HCT116 (cell line): ENCODE measurements at regions not wholly inside any gene's neighbourhood (a gene's known extent, or its start where the extent isn't known, plus 50 kb on each side); places are given as distances from the start of the nearest gene placed in this dataset.

Experiments used
- ATAC-seq: fragments of 200-7000 bp; cut with Tn5 transposase; 2 replicates; pipeline ENCODE4 v1.9.1; 2020; ENCODE audit warnings: mild to moderate bottlenecking, moderate library complexity
- BruUV-seq: library from RNA; stranded (reverse); fragments of 400-500 nt; replicated peaks from 2 replicates; lab custom pipeline; 2021; lab: Mats Ljungman, UMichigan
- CTCF ChIA-PET: fragments of 300-600 bp; sonication (Branson Sonifier 250); formaldehyde crosslinking; loops from one replicate; lab custom pipeline; 2021; ENCODE audit warnings: antibody characterized with exemption; lab: Charles Lee
- POLR2A ChIA-PET: fragments of 300-600, 350-600 bp; sonication (Branson Sonifier 250); formaldehyde crosslinking; loops from one replicate; lab custom pipeline; 2021; ENCODE audit warnings: antibody characterized with exemption; lab: Charles Lee
- RAD21 ChIA-PET, 2 experiments: fragments of 300-600 bp; sonication (Branson Sonifier 250); formaldehyde crosslinking; loops; one replicate each; lab custom pipeline; 2023; ENCODE audit warnings: low total read pairs in 2 of 2; ENCODE audit not compliant: uncharacterized antibody in 2 of 2, unreplicated experiment in 2 of 2, low non-redundant PET in 1 of 2; lab: Charles Lee
- DNase-seq: peaks from one replicate; pipeline ENCODE4 v3.0.0-alpha.2; 2010; ENCODE audit warnings: low read depth, low spot score
- H2AFZ ChIP-seq: fragments of 200-600 bp; shearing (Covaris generic), sonication (generic); 2 replicates; pipeline ENCODE4 v1.6.1; 2017; ENCODE audit warnings: low read depth, mixed run types, mixed read lengths, antibody characterized with exemption, low read length; ENCODE audit not compliant: poor library complexity, severe bottlenecking
- H3K27ac ChIP-seq: 2 replicates; pipeline ENCODE4 v1.5.1; 2012; ENCODE audit warnings: low read depth, low read length
- H3K27me3 ChIP-seq: fragments of 200-600 bp; sonication (generic); 2 replicates; pipeline ENCODE4 v1.6.1; 2016; ENCODE audit warnings: mixed run types, low read length, mixed read lengths; ENCODE audit not compliant: insufficient read depth
- H3K36me3 ChIP-seq, 2 experiments: fragments of 200-500 bp in 1 of 2; fragments of 200-600 bp in 1 of 2; sonication (Bioruptor generic) in 1 of 2; sonication (generic) in 1 of 2; 2 replicates each; pipeline versions ENCODE4 v1.5.1 to v1.6.1; 2014 to 2016; ENCODE audit warnings: low read length in 2 of 2, inconsistent platforms in 1 of 2, mixed read lengths in 1 of 2, mixed run types in 1 of 2; ENCODE audit not compliant: insufficient read depth in 2 of 2, control insufficient read depth in 1 of 2
- H3K4me1 ChIP-seq, 2 experiments: fragments of 200-600 bp in 1 of 2; sonication (generic) in 1 of 2; 2 replicates each; pipeline versions ENCODE4 v1.5.1 to v1.6.1; 2012 to 2017; ENCODE audit warnings: low read length in 2 of 2, inconsistent platforms in 1 of 2, mild to moderate bottlenecking in 1 of 2, mixed read lengths in 1 of 2, mixed run types in 1 of 2, moderate library complexity in 1 of 2; ENCODE audit not compliant: insufficient read depth in 2 of 2, control insufficient read depth in 1 of 2
- H3K4me2 ChIP-seq: fragments of 200-600 bp; sonication (generic); 2 replicates; pipeline ENCODE4 v1.6.1; 2017; ENCODE audit warnings: mixed run types, low read length, mixed read lengths
- H3K4me3 ChIP-seq, 2 experiments: fragments of 200-600 bp in 1 of 2; sonication (generic) in 1 of 2; replicated peaks in 1 of 2; 2 replicates each; pipeline ENCODE4 v1.5.1; 2011 to 2016; ENCODE audit warnings: low read length in 2 of 2, control low read depth in 1 of 2, low read depth in 1 of 2, mild to moderate bottlenecking in 1 of 2, mixed read lengths in 1 of 2, mixed run types in 1 of 2
- H3K79me2 ChIP-seq: fragments of 200-600 bp; sonication (generic); 2 replicates; pipeline ENCODE4 v1.6.1; 2017; ENCODE audit warnings: mild to moderate bottlenecking, mixed run types, low read length, moderate library complexity, mixed read lengths; ENCODE audit not compliant: insufficient read depth
- H3K9ac ChIP-seq: fragments of 200-600 bp; sonication (generic); 2 replicates; pipeline ENCODE4 v1.6.1; 2016; ENCODE audit warnings: low read length, mixed read lengths
- H3K9me2 ChIP-seq: fragments of 200-600 bp; sonication (generic), shearing (Covaris generic); 2 replicates; pipeline ENCODE4 v1.6.1; 2017; ENCODE audit warnings: mixed run types, mild to moderate bottlenecking, moderate library complexity; ENCODE audit not compliant: insufficient read depth
- H3K9me3 ChIP-seq, 2 experiments: fragments of 200-500 bp in 1 of 2; fragments of 200-600 bp in 1 of 2; sonication (Bioruptor generic) in 1 of 2; sonication (generic) in 1 of 2; 2 replicates each; pipeline ENCODE4 v1.6.1; 2014 to 2017; ENCODE audit warnings: low read length in 2 of 2, mixed read lengths in 2 of 2, inconsistent platforms in 1 of 2, low read depth in 1 of 2, mild to moderate bottlenecking in 1 of 2, mixed run types in 1 of 2, moderate library complexity in 1 of 2; ENCODE audit not compliant: control insufficient read depth in 1 of 2, insufficient read depth in 1 of 2
- H4K20me1 ChIP-seq: fragments of 200-600 bp; sonication (generic), shearing (Covaris generic); 2 replicates; pipeline ENCODE4 v1.6.1; 2017; ENCODE audit warnings: mixed run types, mild to moderate bottlenecking, moderate library complexity; ENCODE audit not compliant: insufficient read depth
- CEBPB ChIP-seq: IDR thresholded peaks from 2 replicates; pipeline ENCODE4 v1.6.1; 2012; ENCODE audit warnings: low read depth
- SP1 ChIP-seq: IDR thresholded peaks from 2 replicates; pipeline ENCODE4 v1.6.1; 2012; ENCODE audit warnings: low read depth
- SRF ChIP-seq: IDR thresholded peaks from 2 replicates; pipeline ENCODE4 v1.6.1; 2012; ENCODE audit warnings: low read depth
- TCF7L2 ChIP-seq: IDR thresholded peaks from 2 replicates; pipeline ENCODE4 v1.7.0; 2011; ENCODE audit warnings: borderline replicate concordance, inconsistent platforms; ENCODE audit not compliant: insufficient read depth, insufficient read length; ENCODE audit errors: extremely low read depth
- ZNF274 ChIP-seq: fragments of 200-500 bp; sonication (Bioruptor generic); IDR thresholded peaks from 2 replicates; pipeline ENCODE4 v1.6.1; 2014; ENCODE audit warnings: mild to moderate bottlenecking, low read depth, low read length, inconsistent platforms
- intact Hi-C: fragments of 100-400 bp; cut with micrococcal nuclease; formaldehyde crosslinking; loops from 2 replicates; pipeline ENCODE4 v1.10.0; 2022
- TF ChIP-seq, protein P1 (sequence below): IDR thresholded peaks from 2 replicates; pipeline ENCODE4 v1.6.1; 2012; ENCODE audit warnings: low read depth
- TF ChIP-seq, protein P2 (sequence below): IDR thresholded peaks from 2 replicates; pipeline ENCODE4 v1.6.1; 2012
- TF ChIP-seq, protein P3 (sequence below): IDR thresholded peaks from 2 replicates; pipeline ENCODE4 v1.6.1; 2011; ENCODE audit warnings: mild to moderate bottlenecking, low read length, moderate library complexity; ENCODE audit not compliant: insufficient replicate concordance; ENCODE audit errors: extremely low read depth

DNA sequence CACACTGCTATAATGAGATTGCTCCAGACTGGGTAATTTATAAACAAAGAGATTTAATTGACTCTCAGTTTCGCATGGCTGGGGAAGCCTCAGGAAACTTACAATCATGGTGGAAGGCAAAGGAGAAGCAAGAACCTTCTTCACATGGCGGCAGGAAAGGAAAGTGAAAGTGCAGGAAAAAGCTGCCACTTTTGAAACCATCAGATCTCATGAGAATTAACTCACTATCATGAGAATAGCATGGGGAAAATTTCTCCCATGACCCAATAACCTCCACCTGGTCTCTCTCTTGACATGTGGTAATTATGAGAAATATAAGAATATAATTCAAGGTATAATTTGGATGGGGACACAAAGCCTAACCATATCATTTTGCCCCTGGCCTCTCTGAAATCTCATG, 884.2 kb downstream of the GLUD2 start:
- no peak overlapping the region for H3K4me2 ChIP-seq
- H3K9me2 ChIP-seq = no peaks in the 10 kb centered on the region
- ChIA-PET RAD21 (no interaction called here), POLR2A (no interaction called here), CTCF (no interaction called here)
- no peaks in the 10 kb centered on the region for H3K9me3 ChIP-seq
- H3K79me2 ChIP-seq = no peaks in the 10 kb centered on the region
- no peak overlapping the region for H2AFZ ChIP-seq
- no peak overlapping the region for H3K9ac ChIP-seq
- H3K4me1 ChIP-seq = no peaks in the 10 kb centered on the region
- no peak overlapping the region for H3K27ac ChIP-seq
- H3K4me3 ChIP-seq = no peak overlapping the region
- no peaks in the 10 kb centered on the region for H3K36me3 ChIP-seq
- H3K27me3 ChIP-seq = no peaks in the 10 kb centered on the region
- intact Hi-C loops = no loop called here
- ATAC-seq (no peak), DNase-seq (no peak)
- no peaks in the 10 kb centered on the region for H4K20me1 ChIP-seq
- BruUV-seq = no TSS peak
- TF ChIP-seq TCF7L2 (no peak), ZNF274 (no peak), SRF (no peak), SP1 (no peak), CEBPB (no peak)
- TF ChIP-seq, protein P1, sequence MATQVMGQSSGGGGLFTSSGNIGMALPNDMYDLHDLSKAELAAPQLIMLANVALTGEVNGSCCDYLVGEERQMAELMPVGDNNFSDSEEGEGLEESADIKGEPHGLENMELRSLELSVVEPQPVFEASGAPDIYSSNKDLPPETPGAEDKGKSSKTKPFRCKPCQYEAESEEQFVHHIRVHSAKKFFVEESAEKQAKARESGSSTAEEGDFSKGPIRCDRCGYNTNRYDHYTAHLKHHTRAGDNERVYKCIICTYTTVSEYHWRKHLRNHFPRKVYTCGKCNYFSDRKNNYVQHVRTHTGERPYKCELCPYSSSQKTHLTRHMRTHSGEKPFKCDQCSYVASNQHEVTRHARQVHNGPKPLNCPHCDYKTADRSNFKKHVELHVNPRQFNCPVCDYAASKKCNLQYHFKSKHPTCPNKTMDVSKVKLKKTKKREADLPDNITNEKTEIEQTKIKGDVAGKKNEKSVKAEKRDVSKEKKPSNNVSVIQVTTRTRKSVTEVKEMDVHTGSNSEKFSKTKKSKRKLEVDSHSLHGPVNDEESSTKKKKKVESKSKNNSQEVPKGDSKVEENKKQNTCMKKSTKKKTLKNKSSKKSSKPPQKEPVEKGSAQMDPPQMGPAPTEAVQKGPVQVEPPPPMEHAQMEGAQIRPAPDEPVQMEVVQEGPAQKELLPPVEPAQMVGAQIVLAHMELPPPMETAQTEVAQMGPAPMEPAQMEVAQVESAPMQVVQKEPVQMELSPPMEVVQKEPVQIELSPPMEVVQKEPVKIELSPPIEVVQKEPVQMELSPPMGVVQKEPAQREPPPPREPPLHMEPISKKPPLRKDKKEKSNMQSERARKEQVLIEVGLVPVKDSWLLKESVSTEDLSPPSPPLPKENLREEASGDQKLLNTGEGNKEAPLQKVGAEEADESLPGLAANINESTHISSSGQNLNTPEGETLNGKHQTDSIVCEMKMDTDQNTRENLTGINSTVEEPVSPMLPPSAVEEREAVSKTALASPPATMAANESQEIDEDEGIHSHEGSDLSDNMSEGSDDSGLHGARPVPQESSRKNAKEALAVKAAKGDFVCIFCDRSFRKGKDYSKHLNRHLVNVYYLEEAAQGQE = no peak
- TF ChIP-seq, protein P2, sequence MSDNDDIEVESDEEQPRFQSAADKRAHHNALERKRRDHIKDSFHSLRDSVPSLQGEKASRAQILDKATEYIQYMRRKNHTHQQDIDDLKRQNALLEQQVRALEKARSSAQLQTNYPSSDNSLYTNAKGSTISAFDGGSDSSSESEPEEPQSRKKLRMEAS = no peak
- TF ChIP-seq, protein P3, sequence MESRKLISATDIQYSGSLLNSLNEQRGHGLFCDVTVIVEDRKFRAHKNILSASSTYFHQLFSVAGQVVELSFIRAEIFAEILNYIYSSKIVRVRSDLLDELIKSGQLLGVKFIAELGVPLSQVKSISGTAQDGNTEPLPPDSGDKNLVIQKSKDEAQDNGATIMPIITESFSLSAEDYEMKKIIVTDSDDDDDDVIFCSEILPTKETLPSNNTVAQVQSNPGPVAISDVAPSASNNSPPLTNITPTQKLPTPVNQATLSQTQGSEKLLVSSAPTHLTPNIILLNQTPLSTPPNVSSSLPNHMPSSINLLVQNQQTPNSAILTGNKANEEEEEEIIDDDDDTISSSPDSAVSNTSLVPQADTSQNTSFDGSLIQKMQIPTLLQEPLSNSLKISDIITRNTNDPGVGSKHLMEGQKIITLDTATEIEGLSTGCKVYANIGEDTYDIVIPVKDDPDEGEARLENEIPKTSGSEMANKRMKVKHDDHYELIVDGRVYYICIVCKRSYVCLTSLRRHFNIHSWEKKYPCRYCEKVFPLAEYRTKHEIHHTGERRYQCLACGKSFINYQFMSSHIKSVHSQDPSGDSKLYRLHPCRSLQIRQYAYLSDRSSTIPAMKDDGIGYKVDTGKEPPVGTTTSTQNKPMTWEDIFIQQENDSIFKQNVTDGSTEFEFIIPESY = no peak
